ENCODE measurements at regions not wholly inside any gene's neighbourhood (a gene's known extent, or its start where the extent isn't known, plus 50 kb on each side); places are given as distances from the start of the nearest gene placed in this dataset.

DNA sequence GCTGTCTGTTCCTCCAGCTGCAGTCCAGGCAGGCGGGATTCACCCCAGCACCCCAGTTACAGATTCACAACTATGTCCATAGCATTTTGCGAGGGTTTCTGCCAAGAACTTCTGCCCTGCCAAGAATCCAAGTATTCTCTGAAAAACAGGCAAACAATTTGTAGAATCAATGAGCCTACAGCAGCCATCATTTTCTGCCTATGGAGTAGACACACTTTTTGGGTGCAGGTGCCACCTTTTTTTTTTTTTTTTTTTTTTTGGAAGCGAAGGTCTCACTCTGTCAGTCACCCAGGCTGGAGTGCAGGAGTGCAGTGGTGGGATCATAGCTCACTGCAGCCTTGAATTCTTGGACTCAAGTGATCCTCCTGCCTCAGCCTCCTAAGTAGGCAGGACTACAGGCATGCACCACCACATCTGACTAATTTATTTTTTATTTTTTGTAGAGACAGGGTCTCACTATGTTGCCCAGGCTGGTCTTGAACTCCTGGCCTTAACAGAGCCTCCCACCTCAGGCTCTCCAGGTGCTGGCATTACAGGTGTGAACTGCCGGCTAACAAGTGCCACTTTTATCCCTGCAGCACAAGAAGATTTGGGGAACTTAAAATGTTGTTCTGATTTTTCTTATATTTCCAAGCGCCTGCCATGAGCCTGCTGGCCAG is 195.1 kb downstream of the SNX19 start:
- TF ChIP-seq CTCF (optimal IDR thresholded peaks at IDR 0.05 in 1 of 3, IDR thresholded peaks at IDR 0.05 in 1 of 3, conservative IDR thresholded peaks at IDR 0.05 in 1 of 3; ENCODE audit: extremely low read depth in 1 of 3, insufficient read depth in 2 of 3, low read length in 3 of 3) (no peak), EZH2 (IDR thresholded peaks at IDR 0.05; ENCODE audit: low read length) (no peak)
